NCI-H524 treated with DMSO at 0.1 percent for 48 hours (cell line): ENCODE measurements at regions not wholly inside any gene's neighbourhood (a gene's known extent, or its start where the extent isn't known, plus 50 kb on each side); places are given as distances from the start of the nearest gene placed in this dataset.
"Not testable (repeated sequence)": the region's sequence is repeated elsewhere in the genome, so short reads cannot be mapped to it uniquely, and the experiment has no call there.

Source experiments
- DNase-seq: peaks from one replicate; lab custom pipeline; 2025; lab: John Stamatoyannopoulos, UW

DNA sequence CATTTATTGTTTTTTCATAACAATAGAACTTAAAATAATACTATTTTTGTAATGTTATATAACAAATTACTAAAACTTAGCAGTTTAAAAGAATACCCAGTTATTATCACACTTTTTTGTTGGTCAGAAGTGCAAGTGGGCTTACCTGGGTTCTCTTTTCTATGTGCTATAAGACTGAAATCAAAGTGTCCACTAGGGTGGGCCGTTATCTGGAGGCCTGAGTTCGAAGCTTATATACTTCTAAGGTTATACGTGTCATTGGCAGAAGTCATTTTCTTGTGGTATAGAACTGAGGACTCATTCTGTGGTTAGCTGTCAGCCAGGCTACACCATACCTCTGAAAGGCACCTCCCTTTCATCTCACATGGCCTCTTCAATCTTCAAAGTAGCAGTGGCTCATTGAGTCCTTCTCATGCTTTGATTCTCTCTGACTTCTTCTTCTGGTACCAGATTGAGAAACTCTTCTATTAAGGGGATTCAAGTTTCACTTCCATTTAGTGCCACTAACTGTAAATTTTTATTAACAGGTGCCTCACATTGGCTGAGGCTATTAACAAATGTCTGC lies 414.3 kb downstream of the AMY1C start:
- no peak for DNase-seq

DNA sequence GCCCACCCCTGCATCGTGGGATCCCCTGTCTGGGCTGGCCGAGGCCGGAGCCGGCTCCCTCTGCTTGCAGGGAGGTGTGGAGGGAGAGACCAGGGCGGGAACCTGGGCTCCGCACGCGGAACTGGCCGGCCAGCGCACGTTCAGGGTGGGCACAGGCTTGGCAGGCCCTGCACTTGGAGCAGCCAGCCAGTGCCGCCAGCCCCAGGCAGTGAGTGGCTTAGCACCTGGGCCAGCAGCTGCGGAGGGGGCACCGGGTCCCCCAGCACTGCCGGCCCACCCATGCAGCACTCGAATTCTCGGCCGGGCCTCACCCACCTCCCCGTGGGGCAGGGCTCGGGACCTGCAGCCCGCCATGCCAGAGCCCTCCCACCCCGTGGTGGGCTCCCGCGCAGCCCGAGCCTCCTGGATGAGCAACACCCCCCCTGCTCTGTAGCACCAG lies 422.6 kb downstream of the AMY1C start:
- no peak for DNase-seq

DNA sequence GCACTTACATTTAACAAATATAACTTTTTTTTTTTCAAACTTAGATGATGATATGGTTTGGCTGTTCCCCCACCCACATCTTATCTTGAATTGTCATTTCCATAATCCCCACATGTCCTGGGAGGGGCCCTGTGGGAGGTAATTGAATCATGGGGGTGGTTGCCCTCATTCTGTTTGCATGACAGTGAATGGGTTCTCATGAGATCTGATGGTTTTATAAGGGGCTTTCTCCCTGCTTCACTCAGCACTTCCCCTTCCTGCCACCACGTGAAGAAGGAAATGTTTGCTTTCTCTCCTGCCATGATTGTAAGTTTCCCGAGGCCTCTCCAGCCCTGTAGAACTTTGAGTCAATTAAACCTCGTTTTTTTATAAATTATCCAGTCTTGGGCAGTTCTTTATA lies 432.6 kb downstream of the AMY1C start:
- no peak for DNase-seq

DNA sequence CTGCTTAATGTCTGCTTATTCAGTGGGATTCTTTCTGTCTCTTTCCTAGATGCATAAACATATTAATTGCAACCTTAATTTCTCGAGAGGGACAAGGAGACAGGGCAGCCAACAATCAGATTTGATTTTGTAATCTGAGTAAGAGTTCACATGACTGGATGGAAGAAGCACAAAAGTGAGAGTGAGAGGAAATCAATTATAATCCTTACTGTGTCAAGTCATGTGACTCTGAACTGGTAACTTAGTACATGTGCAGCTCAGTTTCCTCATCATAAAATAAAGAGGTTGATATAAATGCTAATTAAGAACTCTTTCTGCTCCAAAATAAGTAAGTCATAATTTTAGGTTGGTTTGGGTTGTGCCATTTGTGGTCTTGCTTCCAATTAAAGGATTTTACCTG lies 439.5 kb downstream of the AMY1C start:
- DNase-seq = no peak

DNA sequence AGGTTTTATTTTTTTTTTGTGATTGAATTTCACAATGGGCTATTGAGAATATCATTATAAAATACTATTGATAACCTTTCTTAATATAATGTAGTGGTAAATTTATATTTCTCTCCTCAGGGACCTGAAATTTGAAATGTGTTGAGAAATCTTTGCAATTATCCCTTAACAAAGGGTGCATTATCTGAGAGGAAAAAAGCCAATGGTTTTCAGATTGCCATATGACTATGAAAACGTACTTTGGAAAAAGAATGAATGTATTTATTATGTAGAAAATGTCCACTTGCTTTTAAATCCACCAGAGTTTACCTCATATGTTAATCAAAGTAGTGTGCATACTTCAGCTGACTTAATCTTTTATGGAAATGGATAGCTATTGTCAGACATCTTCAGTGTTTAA lies 441.1 kb downstream of the AMY1C start:
- DNase-seq = no peak

DNA sequence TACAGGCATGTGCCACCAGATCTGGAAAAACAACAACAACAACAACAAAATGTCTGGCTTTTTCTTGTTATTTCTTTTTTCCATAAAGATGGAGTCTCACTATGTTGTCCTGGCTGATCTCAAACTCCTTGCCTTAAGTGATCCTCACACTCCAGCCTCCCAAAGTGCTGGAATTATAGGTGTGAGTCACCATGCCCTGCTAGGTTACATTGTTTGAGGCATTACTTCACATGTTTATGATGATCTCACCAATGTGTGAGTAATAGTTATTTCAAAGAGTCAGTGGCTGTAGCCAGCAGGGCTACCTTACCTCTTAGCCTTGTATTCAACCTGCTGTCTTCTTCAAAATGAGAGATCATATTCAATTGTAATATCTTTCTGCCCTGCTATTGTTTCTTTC lies 445.7 kb downstream of the AMY1C start:
- no peak for DNase-seq

DNA sequence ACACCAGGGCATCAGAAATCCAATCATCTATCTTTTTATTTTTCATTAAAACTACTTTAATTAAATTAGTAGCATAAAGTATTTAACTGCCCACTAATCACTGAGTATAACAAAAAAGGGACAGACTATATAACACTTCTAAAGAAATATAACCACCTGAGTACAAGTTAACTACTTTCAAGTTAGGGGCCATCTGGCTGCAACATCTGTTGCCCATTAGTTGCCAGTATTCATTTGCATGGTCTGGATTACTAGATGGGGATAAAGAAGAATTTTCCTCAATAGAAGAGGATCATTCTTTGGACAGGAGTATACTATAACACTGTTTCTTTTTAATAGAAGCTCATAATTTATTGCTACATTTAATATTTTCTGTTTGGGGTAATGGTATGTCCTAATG lies 446.4 kb downstream of the AMY1C start:
- DNase-seq = peak; percentile 93

DNA sequence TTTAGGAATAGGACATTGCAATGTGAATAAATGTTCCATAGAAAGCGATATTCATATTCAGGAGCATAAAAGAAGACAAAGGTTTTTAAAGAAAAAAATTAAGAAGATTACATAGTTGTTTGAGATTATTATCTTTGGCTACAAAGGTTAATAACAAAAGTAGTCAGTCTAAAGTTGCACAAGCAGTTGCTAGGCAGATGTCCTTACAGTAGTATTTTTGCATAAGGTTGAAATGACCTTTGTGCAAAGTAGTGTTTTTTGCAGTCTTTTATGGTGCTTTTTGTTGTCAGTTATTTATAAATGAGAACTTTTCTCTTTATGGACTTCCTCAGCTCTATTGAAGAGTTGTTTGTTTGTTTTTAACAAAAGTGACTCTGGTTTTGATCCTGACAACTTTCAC lies 447.8 kb downstream of the AMY1C start:
- DNase-seq = no peak

DNA sequence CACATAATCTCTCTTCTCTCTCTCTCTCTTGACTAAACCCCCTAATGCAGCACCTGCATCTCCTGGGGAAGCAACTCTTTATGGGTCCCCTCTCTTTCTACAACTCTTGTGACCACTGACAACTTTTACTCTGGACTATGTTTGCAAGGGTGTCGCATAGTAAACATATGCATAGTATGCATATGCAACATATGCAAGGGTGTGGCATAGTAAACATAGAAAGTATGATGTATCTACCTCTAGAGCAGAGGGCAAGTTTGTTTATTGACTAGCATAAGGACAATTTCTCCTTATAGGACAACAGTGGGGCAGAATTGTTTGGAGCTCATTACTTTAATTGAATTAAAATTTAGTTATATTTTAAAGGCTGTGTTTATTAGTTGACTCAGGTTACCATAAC lies 462.5 kb downstream of the AMY1C start:
- DNase-seq = no peak

DNA sequence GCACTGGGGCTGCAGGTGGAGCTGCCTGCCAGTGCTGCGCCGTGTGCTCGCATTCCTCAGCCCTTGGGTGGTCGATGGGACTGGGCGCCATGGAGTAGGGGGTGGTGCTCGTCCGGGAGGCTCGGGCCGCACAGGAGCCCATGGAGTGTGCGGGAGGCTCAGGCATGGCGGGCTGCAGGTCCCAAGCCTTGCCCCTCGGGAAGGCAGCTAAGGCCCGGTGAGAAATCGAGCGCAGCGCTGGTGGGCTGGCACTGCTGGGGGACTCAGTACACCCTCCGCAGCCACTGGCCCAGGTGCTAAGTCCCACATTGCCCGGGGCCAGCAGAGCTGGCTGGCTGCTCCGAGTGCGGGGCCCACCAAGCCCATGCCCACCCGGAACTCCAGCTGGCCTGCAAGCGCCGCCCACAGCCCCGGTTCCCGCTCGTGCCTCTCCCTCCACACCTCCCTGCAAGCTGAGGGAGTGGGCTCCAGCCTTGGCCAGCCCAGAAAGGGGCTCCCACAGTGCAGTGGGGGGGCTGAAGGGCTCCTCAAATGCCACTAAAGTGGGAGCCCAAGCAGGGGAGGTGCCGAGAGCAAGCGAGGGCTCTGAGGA lies 467.8 kb downstream of the AMY1C start:
- DNase-seq = not testable (repeated sequence)

DNA sequence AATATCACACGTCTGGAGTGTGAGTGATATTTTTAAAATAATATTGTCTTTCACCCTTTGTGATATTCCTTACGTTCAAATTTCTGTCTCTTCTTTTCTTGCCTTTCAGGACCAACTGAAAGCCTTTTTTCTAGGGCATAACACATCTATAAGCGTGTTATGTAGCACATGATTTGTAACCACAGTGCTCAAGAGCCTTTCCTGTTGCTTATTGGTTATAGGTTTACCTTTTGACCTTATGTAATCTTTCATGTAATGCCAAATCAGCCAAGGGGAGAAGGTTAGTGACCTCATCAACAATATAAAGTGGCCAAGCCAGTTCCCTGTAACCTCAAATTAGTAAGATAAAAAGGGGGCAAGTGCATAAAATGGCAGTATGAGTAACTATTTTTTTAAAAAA lies 480.2 kb downstream of the AMY1C start:
- DNase-seq = no peak

DNA sequence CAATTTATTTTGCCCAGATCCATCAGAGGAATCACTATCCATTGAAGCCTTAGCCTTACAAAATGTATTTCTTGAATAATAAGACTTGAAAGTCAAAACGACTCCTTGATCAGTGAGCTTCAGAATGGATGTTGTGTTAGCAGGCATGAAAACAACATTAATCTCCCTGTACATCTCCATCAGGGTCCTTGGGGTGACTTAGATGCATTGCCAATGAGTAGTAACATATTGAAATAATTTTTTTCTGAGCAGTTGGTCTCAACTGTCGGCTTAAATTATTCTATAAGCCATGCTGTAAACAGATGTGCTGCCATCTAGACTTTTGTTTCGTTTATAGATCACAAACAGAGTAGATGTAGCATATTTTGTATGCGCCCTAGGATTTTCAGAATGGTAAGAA lies 482.0 kb downstream of the AMY1C start:
- no peak for DNase-seq

DNA sequence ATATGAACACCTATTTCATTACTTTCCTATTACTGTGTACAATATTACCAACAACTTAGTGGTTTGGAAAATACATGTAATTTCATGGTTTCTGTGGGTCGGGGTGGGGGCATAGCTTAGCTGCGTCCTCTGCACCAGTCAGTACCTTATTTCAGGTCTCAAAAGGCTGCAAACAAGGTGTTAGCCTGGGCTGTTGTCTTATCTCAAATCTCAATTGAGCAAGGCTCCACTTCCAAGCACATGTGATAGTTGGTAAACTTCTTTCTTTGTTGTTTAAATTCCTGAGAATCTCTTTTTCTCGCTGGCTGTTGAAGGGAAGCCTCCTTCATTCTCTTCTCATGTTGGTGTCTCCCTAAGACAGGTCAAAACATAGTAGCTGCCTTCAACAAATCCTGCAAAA lies 485.4 kb downstream of the AMY1C start:
- no peak for DNase-seq

DNA sequence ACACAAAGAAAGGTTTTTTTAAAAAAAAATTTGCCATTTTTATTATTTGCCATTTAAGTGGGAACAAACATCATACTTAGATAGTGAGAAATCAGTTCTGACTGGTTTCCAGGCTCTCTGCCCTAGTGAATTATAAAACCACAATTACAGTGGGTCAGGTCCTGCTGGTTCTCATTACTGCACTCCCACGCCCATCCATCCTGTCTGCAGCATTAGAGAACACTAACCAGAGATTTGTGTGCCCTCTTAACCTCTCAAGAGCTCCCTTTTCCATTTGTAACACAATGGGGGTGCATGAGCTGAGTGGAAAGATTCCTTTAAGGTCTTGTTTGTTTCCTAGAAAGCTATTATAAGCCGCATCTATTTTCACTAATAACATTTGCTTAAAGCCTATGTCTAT lies 489.3 kb downstream of the AMY1C start:
- no peak for DNase-seq

DNA sequence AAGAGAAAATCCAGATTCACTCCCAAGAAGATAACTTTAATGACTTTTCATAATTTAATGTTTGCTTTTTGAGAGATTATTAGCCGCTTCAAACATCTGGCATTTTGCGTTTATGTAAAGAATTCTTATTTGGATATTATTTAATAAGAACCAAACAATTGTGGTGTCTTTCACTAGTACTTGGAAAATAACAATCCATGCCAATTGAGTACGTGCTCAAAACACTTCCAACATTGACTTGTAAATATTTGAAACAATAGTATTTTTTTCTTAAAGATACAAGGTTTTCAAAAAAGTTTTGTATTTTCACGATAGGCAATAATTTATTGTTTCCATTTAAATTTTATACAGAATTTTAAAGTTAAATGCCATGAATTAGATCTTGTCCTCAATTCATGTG lies 498.7 kb downstream of the AMY1C start:
- no peak for DNase-seq

DNA sequence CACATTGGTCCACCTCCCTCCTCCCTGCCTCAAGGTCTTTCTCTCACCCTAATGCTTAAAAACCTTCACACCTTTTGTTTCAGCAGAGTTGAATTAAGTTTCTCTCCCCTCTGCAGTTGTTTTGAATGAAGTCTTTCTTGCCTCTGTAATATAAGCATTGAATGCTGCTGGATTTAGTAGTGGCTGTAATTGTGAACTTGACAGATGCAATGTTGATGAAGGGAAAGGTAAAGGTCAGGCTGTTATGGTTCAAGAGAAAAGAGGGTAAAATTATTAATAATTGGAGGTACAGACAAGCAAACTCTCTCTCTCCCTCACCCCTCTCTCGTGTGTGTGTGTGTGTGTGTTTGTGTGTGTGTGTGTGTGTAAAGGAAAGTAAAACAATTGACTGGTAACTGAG lies 509.8 kb downstream of the AMY1C start:
- DNase-seq = no peak

DNA sequence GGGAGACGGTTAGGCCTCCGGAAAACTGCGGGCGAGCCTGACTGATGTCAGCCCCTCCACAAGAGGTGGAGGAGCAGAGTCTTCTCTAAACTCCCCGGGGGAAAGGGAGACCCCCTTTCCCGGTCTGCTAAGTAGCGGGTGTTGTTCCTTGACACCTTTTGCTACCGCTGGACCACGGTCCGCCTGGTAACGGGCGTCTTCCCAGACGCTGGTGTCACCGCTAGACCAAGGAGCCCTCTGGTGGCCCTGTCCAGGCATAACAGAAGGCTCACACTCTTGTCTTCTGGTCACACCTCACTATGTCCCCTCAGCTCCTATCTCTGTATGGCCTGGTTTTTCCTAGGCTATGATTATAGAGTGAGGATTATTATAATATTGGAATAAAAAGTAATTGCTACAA lies 513.4 kb downstream of the AMY1C start:
- not testable (repeated sequence) for DNase-seq

DNA sequence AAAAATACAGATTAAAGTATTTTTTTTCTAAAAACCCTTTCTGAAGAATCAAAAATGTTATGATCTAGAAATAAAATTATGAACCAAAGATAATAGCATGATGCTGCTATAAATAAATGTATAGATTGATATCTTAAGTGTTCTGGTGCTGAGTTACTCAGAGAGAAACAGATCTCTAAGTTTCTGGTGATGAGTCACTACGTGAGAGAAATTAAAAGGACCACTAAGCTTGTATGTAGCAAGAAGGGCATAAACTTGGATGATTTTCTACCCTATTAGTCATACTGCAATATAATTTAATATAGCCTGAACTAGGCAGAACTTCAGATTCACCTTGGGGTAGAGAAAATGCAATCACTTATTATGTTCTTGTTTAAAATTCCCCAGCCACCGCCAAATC lies 514.8 kb downstream of the AMY1C start:
- no peak for DNase-seq

DNA sequence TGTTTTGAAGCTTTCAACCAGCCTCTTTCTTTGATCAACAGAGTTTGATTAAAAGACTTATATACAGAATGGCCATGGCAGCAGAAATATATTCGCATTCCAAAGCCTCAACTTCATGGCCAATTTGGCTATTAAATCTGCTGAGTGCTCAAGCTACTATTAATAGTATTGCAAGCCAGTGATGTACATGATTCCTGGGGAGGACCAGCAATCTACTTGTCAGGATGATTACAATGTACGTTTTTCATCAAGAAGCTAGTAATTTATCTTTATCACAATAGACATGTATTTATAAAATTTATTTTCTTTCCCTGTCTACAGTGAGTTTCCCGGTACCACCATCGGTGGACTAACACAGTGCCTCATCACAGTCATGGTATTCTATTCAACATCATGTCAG lies 515.5 kb downstream of the AMY1C start:
- no peak for DNase-seq

DNA sequence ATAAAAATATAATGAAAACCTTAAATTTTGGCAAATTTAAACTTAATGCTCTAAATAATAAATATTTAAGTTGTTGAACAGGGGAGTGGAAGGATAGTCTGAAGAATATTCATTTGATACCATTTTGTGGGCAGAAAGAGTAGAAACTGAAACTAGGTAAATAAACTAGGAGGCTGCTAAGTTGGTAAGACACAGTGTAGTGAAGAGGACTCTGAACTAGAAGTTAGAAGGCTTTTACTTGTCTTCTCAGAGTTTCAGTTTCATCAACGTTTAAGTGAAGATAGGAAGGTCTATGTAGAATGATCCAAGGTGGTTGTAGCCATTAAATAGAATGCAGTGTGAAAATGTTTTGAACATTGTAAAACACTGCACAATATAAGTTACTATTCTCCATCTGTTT lies 516.9 kb downstream of the AMY1C start:
- no peak for DNase-seq

DNA sequence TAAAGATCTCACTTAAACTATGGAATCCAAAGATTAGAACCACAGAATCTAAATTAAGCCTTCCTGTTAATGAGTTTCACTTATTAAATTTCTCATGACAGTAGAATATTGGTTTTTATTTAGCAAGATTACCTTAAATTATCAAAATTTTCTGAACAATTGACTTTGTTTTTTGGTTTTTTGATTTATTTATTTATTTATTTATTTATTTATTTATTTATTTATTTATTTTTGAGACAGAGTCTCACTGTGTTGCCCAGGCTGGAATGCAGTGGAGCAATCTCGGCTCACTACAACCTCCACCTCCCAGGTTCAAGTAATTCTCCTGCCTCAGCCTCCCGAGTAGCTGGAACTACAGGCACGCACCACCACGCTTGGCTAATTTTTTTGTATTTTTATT lies 538.6 kb downstream of the AMY1C start:
- not testable (repeated sequence) for DNase-seq

DNA sequence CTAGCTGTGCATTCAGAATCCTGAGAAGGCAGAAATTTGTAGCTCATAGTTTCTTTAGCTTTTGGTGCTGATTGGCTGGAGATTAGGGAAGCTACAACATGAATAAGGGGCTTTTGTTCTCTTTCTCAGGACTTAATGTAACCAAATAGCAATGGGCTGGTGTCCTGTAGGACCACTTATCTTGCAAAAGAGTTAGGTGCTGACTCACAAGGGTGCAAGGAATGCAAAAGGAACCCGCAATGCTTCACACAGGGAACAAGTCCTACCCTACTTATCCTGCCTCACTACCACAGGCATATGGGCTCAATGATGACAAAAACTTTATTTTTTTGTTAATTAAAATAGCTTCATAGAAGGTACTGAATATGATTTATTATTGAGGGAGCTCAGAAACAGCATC lies 541.5 kb downstream of the AMY1C start:
- DNase-seq = no peak

DNA sequence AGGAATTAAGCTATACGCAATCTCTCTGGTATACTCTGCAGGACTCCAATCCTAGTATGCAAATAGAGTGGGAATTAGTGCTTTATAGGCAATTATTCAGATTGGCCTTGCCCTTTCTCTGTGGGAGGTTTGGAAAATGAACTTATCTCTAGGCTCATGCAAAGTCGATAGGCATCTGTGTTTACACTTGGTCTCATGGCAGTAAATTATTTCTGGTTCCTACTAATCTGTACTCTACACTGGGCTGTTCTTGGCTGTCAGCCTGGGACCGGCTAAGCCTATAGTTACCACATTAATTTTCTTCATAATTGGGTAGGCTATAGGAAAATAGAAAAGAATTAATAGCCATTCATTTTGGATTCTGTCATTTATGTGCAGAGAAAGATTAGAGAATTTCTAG lies 544.6 kb downstream of the AMY1C start:
- DNase-seq = peak; percentile 17

DNA sequence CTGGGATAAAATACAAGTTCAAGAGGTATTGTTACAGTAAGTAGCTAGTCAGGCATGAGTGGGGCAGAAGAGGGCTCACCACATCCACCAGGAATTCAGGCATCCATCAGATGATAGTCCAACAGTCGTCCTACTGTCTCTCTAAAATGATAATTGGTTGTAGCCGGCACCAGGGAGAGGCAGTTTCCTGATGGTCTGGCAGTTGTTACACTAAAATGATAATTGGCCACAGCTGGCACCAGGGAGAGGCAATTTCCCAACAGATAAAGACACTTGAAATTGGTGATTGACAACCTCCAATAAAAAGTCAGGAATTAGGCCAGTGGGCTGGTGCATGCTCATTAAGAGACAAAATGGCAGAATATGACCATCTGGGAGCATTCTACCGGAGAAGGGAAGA lies 545.8 kb downstream of the AMY1C start:
- peak; percentile 64 for DNase-seq

DNA sequence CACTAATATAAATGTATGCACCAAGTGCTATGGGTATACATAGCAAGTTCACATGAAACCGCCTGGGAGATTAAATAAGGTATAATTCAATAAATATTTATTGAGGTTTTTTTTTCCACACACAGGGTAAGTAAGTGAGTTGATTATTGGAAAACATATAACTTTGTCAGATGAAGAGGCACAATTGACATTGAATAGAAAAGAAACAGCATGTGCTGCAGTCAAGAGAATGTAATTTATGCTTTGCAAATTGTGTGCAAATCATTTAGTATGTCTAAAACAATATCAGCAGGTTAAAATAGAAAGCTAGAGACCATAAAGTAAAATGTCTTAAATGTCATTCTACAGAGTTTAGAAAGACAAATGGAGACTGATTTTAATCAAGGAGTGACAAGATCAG lies 560.0 kb downstream of the AMY1C start:
- no peak for DNase-seq
